Esophagus squamous epithelium (tissue), 5 donors: ENCODE measurements at regions not wholly inside any gene's neighbourhood (a gene's known extent, or its start where the extent isn't known, plus 50 kb on each side); places are given as distances from the start of the nearest gene placed in this dataset.
A peak's percentile ranks its signal among the peaks of the same experiment; 100 is the strongest.
"Not testable (repeated sequence)": the region's sequence is repeated elsewhere in the genome, so short reads cannot be mapped to it uniquely, and the experiment has no call there.

Experiments
- DNase-seq: peaks from one replicate; lab custom pipeline; 2025; lab: John Stamatoyannopoulos, UW
- H3K27ac ChIP-seq, 4 donors: fragments of 200-600 bp; sonication (generic); one replicate each; pipeline ENCODE4 v1.5.1; 2016 to 2019; ENCODE audit warnings: mild to moderate bottlenecking in 1 of 4
- H3K27me3 ChIP-seq, 4 donors: fragments of 200-600 bp; sonication (generic); 1 replicate in 3 of 4; 2 replicates in 1 of 4; pipeline versions ENCODE4 v1.5.1 to v1.6.0; 2017 to 2021; ENCODE audit warnings: antibody characterized with exemption in 1 of 4
- H3K36me3 ChIP-seq, 3 donors: fragments of 200-600 bp; sonication (generic); one replicate each; pipeline ENCODE4 v1.5.1; 2016 to 2019
- H3K4me1 ChIP-seq, 3 donors: fragments of 200-600 bp; sonication (generic); one replicate each; pipeline ENCODE4 v1.5.1; 2017 to 2019
- H3K4me3 ChIP-seq, 4 donors: fragments of 200-600 bp; sonication (generic); 1 replicate in 3 of 4; 2 replicates in 1 of 4; pipeline ENCODE4 v1.5.1; 2016 to 2019; ENCODE audit warnings: mild to moderate bottlenecking in 2 of 4, moderate library complexity in 1 of 4
- H3K9me3 ChIP-seq, 3 donors: fragments of 200-600 bp; sonication (generic); one replicate each; pipeline ENCODE4 v1.5.1; 2016 to 2019
- CTCF ChIP-seq, 6 experiments: fragments of 450-650 bp in 4 of 6; fragments of 200-600 bp in 2 of 6; sonication (generic) in 2 of 6; IDR thresholded peaks; one replicate each; pipeline ENCODE4 v1.5.1; 2016 to 2019; ENCODE audit warnings: antibody characterized with exemption in 6 of 6, mild to moderate bottlenecking in 4 of 6, moderate library complexity in 4 of 6
- POLR2A ChIP-seq, 4 donors: fragments of 450-650 bp; IDR thresholded peaks; one replicate each; pipeline ENCODE4 v1.6.1; 2017; ENCODE audit warnings: antibody characterized with exemption in 4 of 4, mild to moderate bottlenecking in 4 of 4, moderate library complexity in 3 of 4
- WGBS, 2 donors: methylation state at CpG; one replicate each; pipeline ENCODE4 v1.1.5; 2018; 5-methylcytosine and 5-hydroxymethylcytosine counted together
- intact Hi-C: fragments of 100-400 bp; cut with DNase I; formaldehyde crosslinking; loops from one replicate; pipeline ENCODE4 v1.15.0; 2022
- donor health status: DM: yes; HTN: yes; CAD: no.

GRCh38 chr7:65268782-65269149 is 104.9 kb upstream of the ZNF92 start:
- Histone ChIP-seq H3K4me3 (peak overlapping the region in 1 of 4 donors; percentile 34), H3K4me1 (peaks cover 0 to 17% (median 8%) of the 10 kb centered on the region in 3 donors), H3K9me3 (no peaks in the 10 kb centered on the region), H3K36me3 (no peaks in the 10 kb centered on the region), H3K27me3 (peaks cover 0 to 49% (median 2%) of the 10 kb centered on the region in 4 donors), H3K27ac (no peak overlapping the region)
- intact Hi-C loops: no loop called here
- no peak for DNase-seq
- TF ChIP-seq POLR2A (IDR thresholded peaks at IDR 0.05) (no peak), CTCF (IDR thresholded peaks at IDR 0.05) (no peak)
- WGBS, 2 donors: 44 to 50% methylated on average over 2 to 3 of the region's 3 CpGs

- peaks cover 0 to 17% (median 8%) of the 10 kb centered on the region in 3 donors for H3K4me1 ChIP-seq
- no peaks in the 10 kb centered on the region for H3K9me3 ChIP-seq
- H3K27me3 ChIP-seq: peaks cover 0 to 34% (median 2%) of the 10 kb centered on the region in 4 donors
- intact Hi-C loops: no loop called here
- no peaks in the 10 kb centered on the region for H3K36me3 ChIP-seq
- H3K27ac ChIP-seq: no peak overlapping the region
- DNase-seq: no peak
- H3K4me3 ChIP-seq: no peak overlapping the region
- TF ChIP-seq POLR2A (IDR thresholded peaks at IDR 0.05) (no peak), CTCF (IDR thresholded peaks at IDR 0.05) (no peak)
- 32 to 60% methylated on average over 3 of the region's 7 CpGs for WGBS, 2 donors
Measured at GRCh38 chr7:65265933-65266519, 107.6 kb upstream of the ZNF92 start.

- no peak overlapping the region for H3K4me3 ChIP-seq
- peaks cover 0 to 10% (median 2%) of the 10 kb centered on the region in 3 donors for H3K4me1 ChIP-seq
- H3K9me3 ChIP-seq: no peaks in the 10 kb centered on the region
- intact Hi-C loops: no loop called here
- H3K27me3 ChIP-seq: peaks cover 0 to 16% (median 0%) of the 10 kb centered on the region in 4 donors
- WGBS, 2 donors: 96% methylated on average over 3 of the region's 5 CpGs; no CpG with 5 or more reads in 1 of the 2 donors
- TF ChIP-seq POLR2A (IDR thresholded peaks at IDR 0.05): no peak
- TF ChIP-seq CTCF (IDR thresholded peaks at IDR 0.05): no peak
- no peaks in the 10 kb centered on the region for H3K36me3 ChIP-seq
- no peak overlapping the region for H3K27ac ChIP-seq
- DNase-seq: no peak
Measured at GRCh38 chr7:65264258-65264657, 109.4 kb upstream of the ZNF92 start.

GRCh38 chr7:65260673-65261072 is 113.0 kb upstream of the ZNF92 start:
- H3K4me1 ChIP-seq, H3K36me3 ChIP-seq, H3K27ac ChIP-seq, H3K4me3 ChIP-seq, H3K27me3 ChIP-seq, intact Hi-C loops, H3K9me3 ChIP-seq, DNase-seq: not testable (repeated sequence)
- WGBS, 2 donors: no CpG with 5 or more reads among the region's 6 CpGs

- intact Hi-C loops, H3K9me3 ChIP-seq, DNase-seq, H3K27ac ChIP-seq, H3K36me3 ChIP-seq, H3K4me1 ChIP-seq, H3K4me3 ChIP-seq, H3K27me3 ChIP-seq: not testable (repeated sequence)
- WGBS, 2 donors: 65 to 72% methylated on average over 5 to 6 of the region's 10 CpGs
Measured at GRCh38 chr7:65259864-65260525, 113.7 kb upstream of the ZNF92 start.

GRCh38 chr7:65254061-65254460 is 119.6 kb upstream of the ZNF92 start:
- 71 to 86% methylated on average over 1 of the region's 1 CpG for WGBS, 2 donors

More at GRCh38 chr7:65254061-65254460, 119.6 kb upstream of the ZNF92 start:
- DNase-seq: no peak
- Histone ChIP-seq H3K9me3 (no peaks in the 10 kb centered on the region), H3K36me3 (no peaks in the 10 kb centered on the region), H3K4me1 (peaks cover 0 to 19% (median 4%) of the 10 kb centered on the region in 3 donors), H3K27ac (no peak overlapping the region), H3K4me3 (no peak overlapping the region), H3K27me3 (peaks cover 0 to 18% (median 0%) of the 10 kb centered on the region in 4 donors)
- TF ChIP-seq CTCF (IDR thresholded peaks at IDR 0.05) (no peak), POLR2A (IDR thresholded peaks at IDR 0.05) (no peak)
- intact Hi-C loops: no loop called here
